ENCODE measurements at regions not wholly inside any gene's neighbourhood (a gene's known extent, or its start where the extent isn't known, plus 50 kb on each side); places are given as distances from the start of the nearest gene placed in this dataset.

- TF ChIP-seq CTCF (IDR thresholded peaks at IDR 0.05; ENCODE audit: low read depth, low read length, poor library complexity, severe bottlenecking) (no peak), EZH2phosphoT487 (IDR thresholded peaks at IDR 0.05; ENCODE audit: borderline replicate concordance, low read length) (no peak)
Measured at GRCh38 chr22:47575291-47575690, 812.8 kb downstream of the TBC1D22A start.
